H9 (cell line): ENCODE measurements at regions not wholly inside any gene's neighbourhood (a gene's known extent, or its start where the extent isn't known, plus 50 kb on each side); places are given as distances from the start of the nearest gene placed in this dataset.

Experiments used
- DNase-seq: peaks from one replicate; pipeline ENCODE4 v3.0.0-alpha.2; 2017
- H2AFZ ChIP-seq: one replicate; pipeline ENCODE4 v1.6.1; 2013; ENCODE audit warnings: mild to moderate bottlenecking, low read length, control low read depth, moderate library complexity
- H2AK5ac ChIP-seq: 2 replicates; pipeline ENCODE4 v1.6.1; 2013; ENCODE audit warnings: low read length, control low read depth, mixed read lengths; ENCODE audit not compliant: insufficient read length
- H2BK120ac ChIP-seq: one replicate; pipeline ENCODE4 v1.6.1; 2013; ENCODE audit warnings: low read depth, mild to moderate bottlenecking, low read length, control low read depth, inconsistent platforms; ENCODE audit not compliant: poor library complexity, severe bottlenecking
- H2BK12ac ChIP-seq: 2 replicates; pipeline ENCODE4 v1.6.1; 2013; ENCODE audit warnings: low read length, control low read depth, mixed read lengths, low read depth; ENCODE audit not compliant: insufficient read length
- H2BK15ac ChIP-seq: 2 replicates; pipeline ENCODE4 v1.6.1; 2013; ENCODE audit warnings: low read depth, low read length, control low read depth
- H2BK20ac ChIP-seq: one replicate; pipeline ENCODE4 v1.6.1; 2013; ENCODE audit warnings: low read depth, mild to moderate bottlenecking, low read length, control low read depth, inconsistent platforms; ENCODE audit not compliant: poor library complexity, severe bottlenecking
- H2BK5ac ChIP-seq: 2 replicates; pipeline ENCODE4 v1.6.1; 2013; ENCODE audit warnings: low read length, control low read depth, mixed read lengths; ENCODE audit not compliant: insufficient read length
- H3K14ac ChIP-seq: 2 replicates; pipeline ENCODE4 v1.6.1; 2013; ENCODE audit warnings: low read length, control low read depth; ENCODE audit not compliant: insufficient read depth
- H3K18ac ChIP-seq: 2 replicates; pipeline ENCODE4 v1.6.1; 2013; ENCODE audit warnings: low read depth, mild to moderate bottlenecking, mixed read lengths, low read length, control low read depth; ENCODE audit not compliant: insufficient read length
- H3K23ac ChIP-seq: 2 replicates; pipeline ENCODE4 v1.6.1; 2013; ENCODE audit warnings: low read length, control low read depth, mixed read lengths, low read depth; ENCODE audit not compliant: insufficient read length
- H3K23me2 ChIP-seq: 2 replicates; pipeline ENCODE4 v1.6.1; 2013; ENCODE audit warnings: low read depth, mild to moderate bottlenecking, mixed read lengths, low read length, control low read depth; ENCODE audit not compliant: insufficient read length, poor library complexity, severe bottlenecking
- H3K27ac ChIP-seq: 2 replicates; pipeline ENCODE4 v1.5.1; 2013; ENCODE audit warnings: low read length, control low read depth, mixed read lengths, low read depth; ENCODE audit not compliant: insufficient read length
- H3K27me3 ChIP-seq: 2 replicates; pipeline ENCODE4 v1.6.1; 2013; ENCODE audit warnings: low read length, control low read depth, inconsistent platforms; ENCODE audit not compliant: insufficient read depth
- H3K4ac ChIP-seq: 2 replicates; pipeline ENCODE4 v1.6.1; 2013; ENCODE audit warnings: low read depth, mild to moderate bottlenecking, control low read depth, inconsistent platforms, low read length, moderate library complexity
- H3K4me1 ChIP-seq: 2 replicates; pipeline ENCODE4 v1.6.1; 2013; ENCODE audit warnings: low read length, control low read depth, inconsistent platforms; ENCODE audit not compliant: insufficient read depth
- H3K4me2 ChIP-seq: 2 replicates; pipeline ENCODE4 v1.6.1; 2013; ENCODE audit warnings: low read length, control low read depth, mixed read lengths; ENCODE audit not compliant: insufficient read length, insufficient read depth
- H3K56ac ChIP-seq: 2 replicates; pipeline ENCODE4 v1.6.1; 2013; ENCODE audit warnings: low read depth, mild to moderate bottlenecking, mixed read lengths, low read length, control low read depth; ENCODE audit not compliant: insufficient read length
- H3K79me1 ChIP-seq: 2 replicates; pipeline ENCODE4 v1.6.1; 2013; ENCODE audit warnings: low read depth, mild to moderate bottlenecking, moderate library complexity, low read length, control low read depth, inconsistent platforms; ENCODE audit not compliant: insufficient read depth, poor library complexity, severe bottlenecking
- H3K79me2 ChIP-seq: 2 replicates; pipeline ENCODE4 v1.6.1; 2013; ENCODE audit warnings: low read length, control low read depth, inconsistent platforms; ENCODE audit not compliant: insufficient read depth
- H3K9ac ChIP-seq: 2 replicates; pipeline ENCODE4 v1.6.1; 2013; ENCODE audit warnings: low read length, control low read depth, mixed read lengths; ENCODE audit not compliant: insufficient read length; ENCODE audit errors: extremely low read depth
- H3K9me3 ChIP-seq: one replicate; pipeline ENCODE4 v1.6.1; 2013; ENCODE audit warnings: low read depth, low read length, inconsistent platforms; ENCODE audit not compliant: control insufficient read depth
- H3T11ph ChIP-seq: one replicate; pipeline ENCODE4 v1.6.1; 2013; ENCODE audit warnings: mild to moderate bottlenecking, low read length, control low read depth, inconsistent platforms
- H4K20me1 ChIP-seq: one replicate; pipeline ENCODE4 v1.6.1; 2013; ENCODE audit not compliant: control insufficient read depth, insufficient read length, insufficient read depth
- H4K5ac ChIP-seq: 2 replicates; pipeline ENCODE4 v1.6.1; 2013; ENCODE audit warnings: low read depth, mild to moderate bottlenecking, mixed read lengths, low read length, control low read depth; ENCODE audit not compliant: insufficient read length
- H4K8ac ChIP-seq: replicated peaks from 2 replicates; pipeline ENCODE4 v1.6.1; 2013; ENCODE audit warnings: low read length, control low read depth, mixed read lengths, low read depth; ENCODE audit not compliant: insufficient read length
- H4K91ac ChIP-seq: 2 replicates; pipeline ENCODE4 v1.6.1; 2013; ENCODE audit warnings: low read depth, mild to moderate bottlenecking, moderate library complexity, mixed read lengths, low read length, control low read depth; ENCODE audit not compliant: insufficient read length
- H3K27ac Mint-ChIP-seq, 3 experiments: 2 replicates in 2 of 3; 3 replicates in 1 of 3; pipeline ENCODE4 v1.8.0; 2020 to 2021; ENCODE audit warnings: mixed read lengths in 3 of 3, mild to moderate bottlenecking in 1 of 3, moderate library complexity in 1 of 3
- H3K27me3 Mint-ChIP-seq: 2 replicates; pipeline ENCODE4 v1.8.0; 2021; ENCODE audit warnings: low read depth, mild to moderate bottlenecking, moderate library complexity, mixed read lengths
- H3K36me3 Mint-ChIP-seq, 3 experiments: 2 replicates in 2 of 3; 3 replicates in 1 of 3; pipeline ENCODE4 v1.8.0; 2020 to 2021; ENCODE audit warnings: low read depth in 3 of 3, mixed read lengths in 3 of 3; ENCODE audit not compliant: insufficient read depth in 1 of 3
- H3K4me1 Mint-ChIP-seq, 2 experiments: 2 replicates each; pipeline ENCODE4 v1.8.0; 2020; ENCODE audit warnings: mixed read lengths in 2 of 2
- H3K4me3 Mint-ChIP-seq, 2 experiments: 2 replicates in 1 of 2; 3 replicates in 1 of 2; pipeline ENCODE4 v1.8.0; 2020 to 2021; ENCODE audit warnings: mild to moderate bottlenecking in 2 of 2, mixed read lengths in 2 of 2, moderate library complexity in 1 of 2
- H3K9me3 Mint-ChIP-seq, 2 experiments: 2 replicates in 1 of 2; 3 replicates in 1 of 2; pipeline ENCODE4 v1.8.0; 2020; ENCODE audit warnings: mild to moderate bottlenecking in 2 of 2, mixed read lengths in 2 of 2, moderate library complexity in 1 of 2
- CTCF ChIP-seq: fragments of 200-600 bp; sonication (generic); conservative IDR thresholded peaks from 3 replicates; pipeline ENCODE4 v1.8.0; 2021; ENCODE audit warnings: antibody characterized with exemption, mild to moderate bottlenecking
- WGBS: extraction: QIAGEN DNeasy Blood & Tissue Kit; methylation state at CpG from one replicate; pipeline ENCODE4 v1.1.7; 2013; ENCODE audit warnings: missing lambda C conversion rate, low lambda C conversion rate, mixed read lengths; ENCODE audit not compliant: insufficient read length; ENCODE audit errors: extremely low coverage; 5-methylcytosine and 5-hydroxymethylcytosine counted together

- Histone ChIP-seq H2BK15ac (no peak overlapping the region), H3K14ac (no peak overlapping the region), H3K4ac (no peak overlapping the region), H3K4me2 (no peak overlapping the region), H3K23me2 (no peaks in the 10 kb centered on the region), H3K4me1 (peaks cover 5% of the 10 kb centered on the region; the same call in 1 of the 2 replicates), H3T11ph (no peak overlapping the region), H4K20me1 (no peaks in the 10 kb centered on the region), H3K79me1 (no peaks in the 10 kb centered on the region), H2BK120ac (no peak overlapping the region), H4K8ac (no peak overlapping the region), H3K27me3 (no peaks in the 10 kb centered on the region), H3K56ac (no peak overlapping the region), H2BK20ac (no peak overlapping the region), H3K79me2 (no peaks in the 10 kb centered on the region), H4K91ac (no peak overlapping the region), H2AK5ac (no peak overlapping the region), H2BK12ac (no peak overlapping the region), H4K5ac (no peak overlapping the region), H3K9me3 (no peaks in the 10 kb centered on the region), H2BK5ac (no peak overlapping the region), H3K9ac (no peak overlapping the region), H3K23ac (no peak overlapping the region), H3K18ac (no peak overlapping the region), H2AFZ (no peak overlapping the region), H3K27ac (no peak overlapping the region)
- DNase-seq: no peak
- Mint-ChIP-seq H3K9me3 (no peaks in the 10 kb centered on the region), H3K4me3 (no peak overlapping the region), H3K27me3 (peaks cover 12% of the 10 kb centered on the region), H3K4me1 (peaks cover 11 to 13% of the 10 kb centered on the region in 2 experiments), H3K27ac (0 out of 7 replicates have a peak overlapping the region, but pooled peaks of 1 of the 3 experiments have one; percentile 15), H3K36me3 (no peaks in the 10 kb centered on the region; a peak in 1 of 7 replicates)
- no CpG with 5 or more reads among the region's 5 CpGs for WGBS
- no peak for TF ChIP-seq CTCF
These were observed 137.3 kb upstream of the ANKH start for GRCh38 chr5:15008921-15009320.
